ENCODE measurements at regions not wholly inside any gene's neighbourhood (a gene's known extent, or its start where the extent isn't known, plus 50 kb on each side); places are given as distances from the start of the nearest gene placed in this dataset.

- Histone ChIP-seq H3K4ac (ENCODE audit: low read depth, low read length) (no peak overlapping the region), H2BK12ac (ENCODE audit: insufficient read length, low read depth, low read length) (no peak overlapping the region), H2BK15ac (ENCODE audit: low read depth, low read length) (no peak overlapping the region), H3K79me1 (ENCODE audit: insufficient read depth, low read depth, low read length, poor library complexity, severe bottlenecking) (no peaks in the 10 kb centered on the region), H3K23ac (ENCODE audit: insufficient read length, low read depth, low read length) (no peak overlapping the region), H3K9ac (ENCODE audit: extremely low read depth, insufficient read length, low read length) (no peak overlapping the region), H2BK20ac (ENCODE audit: low read depth, low read length, poor library complexity, severe bottlenecking) (no peak overlapping the region), H3K79me2 (ENCODE audit: insufficient read depth, low read length) (no peaks in the 10 kb centered on the region), H3T11ph (ENCODE audit: low read length) (no peak overlapping the region), H3K27me3 (ENCODE audit: insufficient read depth, low read length) (no peaks in the 10 kb centered on the region), H3K14ac (ENCODE audit: insufficient read depth, low read length) (no peak overlapping the region), H4K91ac (ENCODE audit: insufficient read length, low read depth, low read length) (no peak overlapping the region), H3K4me1 (ENCODE audit: insufficient read depth, low read length) (no peaks in the 10 kb centered on the region), H3K27ac (ENCODE audit: insufficient read length, low read depth, low read length) (no peak overlapping the region), H4K8ac (replicated peaks; ENCODE audit: insufficient read length, low read depth, low read length) (no peak overlapping the region), H3K9me3 (ENCODE audit: control insufficient read depth, low read depth, low read length) (peaks cover 20% of the 10 kb centered on the region), H3K4me2 (ENCODE audit: insufficient read depth, insufficient read length, low read length) (no peak overlapping the region), H2BK5ac (ENCODE audit: insufficient read length, low read length) (no peak overlapping the region), H2AK5ac (ENCODE audit: insufficient read length, low read length) (no peak overlapping the region), H3K18ac (ENCODE audit: insufficient read length, low read depth, low read length) (no peak overlapping the region), H2AFZ (ENCODE audit: low read length) (no peak overlapping the region), H3K56ac (ENCODE audit: insufficient read length, low read depth, low read length) (no peak overlapping the region), H4K20me1 (ENCODE audit: control insufficient read depth, insufficient read depth, insufficient read length) (no peaks in the 10 kb centered on the region), H4K5ac (ENCODE audit: insufficient read length, low read depth, low read length) (no peak overlapping the region), H2BK120ac (ENCODE audit: low read depth, low read length, poor library complexity, severe bottlenecking) (no peak overlapping the region), H3K23me2 (ENCODE audit: insufficient read length, low read depth, low read length, poor library complexity, severe bottlenecking) (no peaks in the 10 kb centered on the region)
- no peak for TF ChIP-seq CTCF (conservative IDR thresholded peaks at IDR 0.05)
- H3K9me3 Mint-ChIP-seq, result peaks cover 69 to 75% of the 10 kb centered on the region in 2 experiments
- H3K4me3 Mint-ChIP-seq, result no peak overlapping the region
- no peak for DNase-seq
- no peaks in the 10 kb centered on the region for H3K4me1 Mint-ChIP-seq
- H3K36me3 Mint-ChIP-seq (ENCODE audit: insufficient read depth in 1 of 3, low read depth in 3 of 3), result peaks cover 0 to 6% (median 0%) of the 10 kb centered on the region in 3 experiments; a peak in 2 of 7 replicates
- H3K27ac Mint-ChIP-seq, result no peak overlapping the region; a peak in 2 of 7 replicates
- H3K27me3 Mint-ChIP-seq (ENCODE audit: low read depth), result no peaks in the 10 kb centered on the region; the same call in 1 of the 2 replicates
Observed at GRCh38 chrX:68589372-68589753, 58.1 kb upstream of the STARD8 start.
